Sigmoid colon (tissue), 6 donors: ENCODE measurements at regions not wholly inside any gene's neighbourhood (a gene's known extent, or its start where the extent isn't known, plus 50 kb on each side); places are given as distances from the start of the nearest gene placed in this dataset.
A peak's percentile ranks its signal among the peaks of the same experiment; 100 is the strongest.

Source experiments
- DNase-seq: peaks from one replicate; pipeline ENCODE4 v3.0.0-alpha.2; 2019
- H3K27ac ChIP-seq, 4 donors: fragments of 200-600 bp; sonication (generic); one replicate each; pipeline ENCODE4 v1.5.1; 2016 to 2019; ENCODE audit warnings: mild to moderate bottlenecking in 1 of 4
- H3K27me3 ChIP-seq, 3 donors: fragments of 200-600 bp; sonication (generic); one replicate each; pipeline ENCODE4 v1.5.1; 2019; ENCODE audit warnings: mild to moderate bottlenecking in 1 of 3
- H3K36me3 ChIP-seq, 4 donors: fragments of 200-600 bp; sonication (generic); one replicate each; pipeline ENCODE4 v1.5.1; 2016 to 2019
- H3K4me1 ChIP-seq, 4 donors: fragments of 200-600 bp; sonication (generic); one replicate each; pipeline ENCODE4 v1.5.1; 2017 to 2019
- H3K4me3 ChIP-seq, 4 donors: fragments of 200-600 bp; sonication (generic); one replicate each; pipeline ENCODE4 v1.5.1; 2017 to 2019; ENCODE audit warnings: mild to moderate bottlenecking in 2 of 4, moderate library complexity in 1 of 4
- H3K9me3 ChIP-seq, 4 donors: fragments of 200-600 bp in 3 of 4; sonication (generic) in 3 of 4; one replicate each; pipeline versions ENCODE4 v1.5.1 to v1.6.1; 2013 to 2019
- EP300 ChIP-seq, 4 donors: sonication (generic); formaldehyde crosslinking; IDR thresholded peaks; one replicate each; pipeline ENCODE4 v1.6.1; 2017; ENCODE audit warnings: antibody characterized with exemption in 4 of 4
- POLR2A ChIP-seq, 2 donors: fragments of 450-650 bp; IDR thresholded peaks; one replicate each; pipeline ENCODE4 v1.6.1; 2016; ENCODE audit warnings: antibody characterized with exemption in 2 of 2, mild to moderate bottlenecking in 2 of 2, moderate library complexity in 2 of 2
- POLR2AphosphoS5 ChIP-seq, 4 donors: sonication (generic); formaldehyde crosslinking; IDR thresholded peaks; one replicate each; pipeline ENCODE4 v1.6.1; 2017; ENCODE audit warnings: antibody characterized with exemption in 4 of 4
- WGBS, 2 donors: extraction: QIAGEN DNeasy Blood & Tissue Kit; methylation state at CpG; one replicate each; pipeline ENCODE4 v1.1.7; 2013; 5-methylcytosine and 5-hydroxymethylcytosine counted together
- intact Hi-C: fragments of 100-400 bp; cut with DNase I; formaldehyde crosslinking; loops from one replicate; pipeline ENCODE4 v1.15.1; 2023
- TF ChIP-seq, protein P1 (sequence below), 4 experiments: fragments of 450-650 bp in 3 of 4; fragments of 200-600 bp in 1 of 4; IDR thresholded peaks; one replicate each; pipeline ENCODE4 v1.5.1; 2016 to 2019; ENCODE audit warnings: antibody characterized with exemption in 4 of 4, mild to moderate bottlenecking in 3 of 4, moderate library complexity in 2 of 4
- donor health status: healthy with polysubstance abuse.
- donor health status: healthy.

GRCh38 chr1:219993554-219994433 lies 52.5 kb downstream of the EPRS1 start:
- no peak overlapping the region for H3K4me3 ChIP-seq
- no peaks in the 10 kb centered on the region for H3K27me3 ChIP-seq
- H3K9me3 ChIP-seq: no peaks in the 10 kb centered on the region
- 89 to 90% methylated on average over 9 of the region's 9 CpGs for WGBS, 2 donors
- no peak for DNase-seq
- H3K27ac ChIP-seq: no peak overlapping the region
- H3K36me3 ChIP-seq: peaks cover 7 to 45% (median 17%) of the 10 kb centered on the region in 4 donors
- no peak for TF ChIP-seq POLR2A (IDR thresholded peaks at IDR 0.05)
- no peak for TF ChIP-seq EP300 (IDR thresholded peaks at IDR 0.05)
- TF ChIP-seq, protein P1, sequence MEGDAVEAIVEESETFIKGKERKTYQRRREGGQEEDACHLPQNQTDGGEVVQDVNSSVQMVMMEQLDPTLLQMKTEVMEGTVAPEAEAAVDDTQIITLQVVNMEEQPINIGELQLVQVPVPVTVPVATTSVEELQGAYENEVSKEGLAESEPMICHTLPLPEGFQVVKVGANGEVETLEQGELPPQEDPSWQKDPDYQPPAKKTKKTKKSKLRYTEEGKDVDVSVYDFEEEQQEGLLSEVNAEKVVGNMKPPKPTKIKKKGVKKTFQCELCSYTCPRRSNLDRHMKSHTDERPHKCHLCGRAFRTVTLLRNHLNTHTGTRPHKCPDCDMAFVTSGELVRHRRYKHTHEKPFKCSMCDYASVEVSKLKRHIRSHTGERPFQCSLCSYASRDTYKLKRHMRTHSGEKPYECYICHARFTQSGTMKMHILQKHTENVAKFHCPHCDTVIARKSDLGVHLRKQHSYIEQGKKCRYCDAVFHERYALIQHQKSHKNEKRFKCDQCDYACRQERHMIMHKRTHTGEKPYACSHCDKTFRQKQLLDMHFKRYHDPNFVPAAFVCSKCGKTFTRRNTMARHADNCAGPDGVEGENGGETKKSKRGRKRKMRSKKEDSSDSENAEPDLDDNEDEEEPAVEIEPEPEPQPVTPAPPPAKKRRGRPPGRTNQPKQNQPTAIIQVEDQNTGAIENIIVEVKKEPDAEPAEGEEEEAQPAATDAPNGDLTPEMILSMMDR (IDR thresholded peaks at IDR 0.05): no peak
- no peak for TF ChIP-seq POLR2AphosphoS5 (IDR thresholded peaks at IDR 0.05)
- no peaks in the 10 kb centered on the region for H3K4me1 ChIP-seq
- intact Hi-C loops: no loop called here

DNA sequence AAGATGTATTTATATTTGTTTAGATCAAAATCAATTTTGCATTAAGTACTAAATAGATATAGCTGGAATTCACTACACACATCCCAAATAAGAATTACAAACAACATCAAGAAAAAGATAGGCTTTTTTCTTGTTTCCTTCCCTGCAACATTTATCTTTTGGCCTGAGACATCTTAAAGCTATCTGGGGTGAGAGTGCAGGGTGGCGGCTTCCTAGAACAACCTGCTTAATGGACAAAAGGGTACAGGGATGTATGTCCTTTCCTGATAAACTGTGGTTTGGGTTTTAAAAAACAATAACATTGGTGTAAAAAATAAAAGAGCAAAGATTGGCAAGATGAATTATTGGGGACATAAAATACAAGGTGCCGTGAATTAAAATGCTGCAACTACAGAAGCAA lies 54.4 kb downstream of the EPRS1 start:
- no peak for DNase-seq
- Histone ChIP-seq H3K4me1 (no peaks in the 10 kb centered on the region), H3K27me3 (no peaks in the 10 kb centered on the region), H3K27ac (no peak overlapping the region), H3K4me3 (no peak overlapping the region), H3K9me3 (no peaks in the 10 kb centered on the region), H3K36me3 (peaks cover 7 to 47% (median 21%) of the 10 kb centered on the region in 4 donors)
- intact Hi-C loops: no loop called here
- 96% methylated on average over 2 of the region's 2 CpGs for WGBS, 2 donors
- TF ChIP-seq, protein P1 (IDR thresholded peaks at IDR 0.05): no peak
- TF ChIP-seq EP300 (IDR thresholded peaks at IDR 0.05) (no peak), POLR2A (IDR thresholded peaks at IDR 0.05) (no peak), POLR2AphosphoS5 (IDR thresholded peaks at IDR 0.05) (no peak)

GRCh38 chr1:219991511-219991810 lies 54.8 kb downstream of the EPRS1 start:
- TF ChIP-seq POLR2AphosphoS5 (IDR thresholded peaks at IDR 0.05) (no peak), POLR2A (IDR thresholded peaks at IDR 0.05) (no peak), EP300 (IDR thresholded peaks at IDR 0.05) (no peak)
- TF ChIP-seq, protein P1 (IDR thresholded peaks at IDR 0.05): no peak
- Histone ChIP-seq H3K4me3 (no peak overlapping the region), H3K4me1 (no peaks in the 10 kb centered on the region), H3K27me3 (no peaks in the 10 kb centered on the region), H3K36me3 (peaks cover 6 to 47% (median 21%) of the 10 kb centered on the region in 4 donors), H3K27ac (no peak overlapping the region), H3K9me3 (no peaks in the 10 kb centered on the region)
- no peak for DNase-seq
- WGBS, 2 donors: 22 to 49% methylated on average over 3 of the region's 3 CpGs
- intact Hi-C loops: no loop called here

- Histone ChIP-seq H3K27ac (no peak overlapping the region), H3K4me3 (no peak overlapping the region), H3K4me1 (no peaks in the 10 kb centered on the region), H3K9me3 (no peaks in the 10 kb centered on the region), H3K27me3 (no peaks in the 10 kb centered on the region), H3K36me3 (peaks cover 6 to 47% (median 17%) of the 10 kb centered on the region in 4 donors)
- intact Hi-C loops: no loop called here
- 13 to 51% methylated on average over 2 of the region's 2 CpGs for WGBS, 2 donors
- no peak for DNase-seq
- TF ChIP-seq, protein P1 (IDR thresholded peaks at IDR 0.05): peak in 2 of 4 experiments; percentile 27 to 61
- no peak for TF ChIP-seq EP300 (IDR thresholded peaks at IDR 0.05)
These were observed 55.4 kb downstream of the EPRS1 start for GRCh38 chr1:219990782-219991510.
